ENCODE measurements at regions not wholly inside any gene's neighbourhood (a gene's known extent, or its start where the extent isn't known, plus 50 kb on each side); places are given as distances from the start of the nearest gene placed in this dataset.

GRCh38 chr1:116262207-116262994 is 110.6 kb upstream of the ATP1A1 start:
- Histone ChIP-seq H3K4me3 (replicated peaks; ENCODE audit: low read depth, low read length) (no peak overlapping the region), H3K27me3 (replicated peaks; ENCODE audit: control insufficient read depth, insufficient read depth, low read length) (no peaks in the 10 kb centered on the region), H3K36me3 (ENCODE audit: control insufficient read depth, insufficient read depth, low read length) (no peaks in the 10 kb centered on the region)
- no peak for DNase-seq (ENCODE audit: extremely low read depth, insufficient read length)
- TF ChIP-seq, protein P1, sequence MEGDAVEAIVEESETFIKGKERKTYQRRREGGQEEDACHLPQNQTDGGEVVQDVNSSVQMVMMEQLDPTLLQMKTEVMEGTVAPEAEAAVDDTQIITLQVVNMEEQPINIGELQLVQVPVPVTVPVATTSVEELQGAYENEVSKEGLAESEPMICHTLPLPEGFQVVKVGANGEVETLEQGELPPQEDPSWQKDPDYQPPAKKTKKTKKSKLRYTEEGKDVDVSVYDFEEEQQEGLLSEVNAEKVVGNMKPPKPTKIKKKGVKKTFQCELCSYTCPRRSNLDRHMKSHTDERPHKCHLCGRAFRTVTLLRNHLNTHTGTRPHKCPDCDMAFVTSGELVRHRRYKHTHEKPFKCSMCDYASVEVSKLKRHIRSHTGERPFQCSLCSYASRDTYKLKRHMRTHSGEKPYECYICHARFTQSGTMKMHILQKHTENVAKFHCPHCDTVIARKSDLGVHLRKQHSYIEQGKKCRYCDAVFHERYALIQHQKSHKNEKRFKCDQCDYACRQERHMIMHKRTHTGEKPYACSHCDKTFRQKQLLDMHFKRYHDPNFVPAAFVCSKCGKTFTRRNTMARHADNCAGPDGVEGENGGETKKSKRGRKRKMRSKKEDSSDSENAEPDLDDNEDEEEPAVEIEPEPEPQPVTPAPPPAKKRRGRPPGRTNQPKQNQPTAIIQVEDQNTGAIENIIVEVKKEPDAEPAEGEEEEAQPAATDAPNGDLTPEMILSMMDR (IDR thresholded peaks at IDR 0.05; ENCODE audit: insufficient read depth, low read length, poor library complexity, severe bottlenecking) = no peak

DNA sequence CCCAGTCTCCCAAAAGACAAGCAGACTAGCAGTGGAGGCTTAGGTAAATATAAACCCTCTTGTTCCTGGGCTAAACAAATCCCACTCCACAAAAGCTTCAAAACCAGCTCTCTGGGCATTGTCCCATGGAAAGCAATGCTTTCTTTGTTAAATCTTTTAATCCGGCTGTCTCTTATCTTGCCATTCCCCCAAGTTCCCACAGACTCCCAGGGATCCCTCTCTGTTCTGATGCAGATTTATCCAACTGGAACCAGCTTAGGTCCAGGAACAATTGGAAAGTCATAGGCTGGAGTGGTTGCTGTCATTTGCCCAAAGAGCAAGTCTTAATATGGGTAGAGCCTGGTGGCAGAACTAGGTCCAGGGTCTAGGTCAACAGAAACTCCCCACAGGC is 110.1 kb upstream of the ATP1A1 start:
- Histone ChIP-seq H3K4me3 (replicated peaks; ENCODE audit: low read depth, low read length) (no peak overlapping the region), H3K36me3 (ENCODE audit: control insufficient read depth, insufficient read depth, low read length) (no peaks in the 10 kb centered on the region), H3K27me3 (replicated peaks; ENCODE audit: control insufficient read depth, insufficient read depth, low read length) (no peaks in the 10 kb centered on the region)
- TF ChIP-seq, protein P1 (IDR thresholded peaks at IDR 0.05; ENCODE audit: insufficient read depth, low read length, poor library complexity, severe bottlenecking) = no peak
- DNase-seq (ENCODE audit: extremely low read depth, insufficient read length) = no peak

GRCh38 chr1:116265931-116266863 is 106.8 kb upstream of the ATP1A1 start:
- no peaks in the 10 kb centered on the region for H3K27me3 ChIP-seq (replicated peaks; ENCODE audit: control insufficient read depth, insufficient read depth, low read length)
- no peak overlapping the region for H3K4me3 ChIP-seq (replicated peaks; ENCODE audit: low read depth, low read length)
- TF ChIP-seq, protein P1 (IDR thresholded peaks at IDR 0.05; ENCODE audit: insufficient read depth, low read length, poor library complexity, severe bottlenecking) = no peak
- H3K36me3 ChIP-seq (ENCODE audit: control insufficient read depth, insufficient read depth, low read length) = no peaks in the 10 kb centered on the region
- DNase-seq (ENCODE audit: extremely low read depth, insufficient read length) = no peak

DNA sequence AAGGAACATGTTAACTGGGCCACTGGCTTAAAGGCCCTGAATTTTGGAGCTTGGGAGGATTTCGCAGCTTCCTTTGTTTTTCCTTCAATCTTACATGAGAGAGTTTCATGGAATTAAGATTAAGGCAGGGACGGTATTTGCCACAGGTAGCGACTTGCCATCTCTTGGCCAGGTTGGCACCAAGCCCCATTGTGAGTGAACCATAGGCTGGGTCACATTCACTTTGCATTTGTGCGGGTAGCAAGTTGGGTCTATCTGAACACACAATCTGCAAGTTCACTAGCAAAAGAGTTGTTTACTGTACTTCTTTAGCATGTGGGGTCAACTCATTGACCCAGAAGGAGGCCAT is 106.2 kb upstream of the ATP1A1 start:
- H3K4me3 ChIP-seq (replicated peaks; ENCODE audit: low read depth, low read length) = no peak overlapping the region
- H3K36me3 ChIP-seq (ENCODE audit: control insufficient read depth, insufficient read depth, low read length) = no peaks in the 10 kb centered on the region
- TF ChIP-seq, protein P1 (IDR thresholded peaks at IDR 0.05; ENCODE audit: insufficient read depth, low read length, poor library complexity, severe bottlenecking) = no peak
- H3K27me3 ChIP-seq (replicated peaks; ENCODE audit: control insufficient read depth, insufficient read depth, low read length) = no peaks in the 10 kb centered on the region
- DNase-seq (ENCODE audit: extremely low read depth, insufficient read length) = no peak

DNA sequence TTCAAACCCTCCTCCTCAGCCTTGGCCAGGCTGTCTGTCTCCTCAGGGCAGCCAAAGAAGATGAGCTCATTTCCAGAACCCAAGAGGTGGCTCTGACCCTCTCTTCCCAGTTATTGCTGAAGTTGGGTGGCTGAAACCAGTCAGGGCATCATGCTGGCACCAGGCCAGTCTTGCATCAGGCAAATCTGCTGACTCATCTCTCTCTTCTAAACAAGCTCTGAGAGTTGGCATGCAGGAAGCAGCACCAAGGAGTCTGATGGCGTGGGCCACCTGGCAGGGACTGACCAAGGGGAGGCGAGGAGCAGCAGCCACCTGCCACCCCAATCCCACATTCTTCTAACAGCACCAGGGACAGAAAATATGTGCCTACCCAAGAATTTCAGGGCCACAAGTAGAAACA is 104.8 kb upstream of the ATP1A1 start:
- no peaks in the 10 kb centered on the region for H3K27me3 ChIP-seq (replicated peaks; ENCODE audit: control insufficient read depth, insufficient read depth, low read length)
- H3K4me3 ChIP-seq (replicated peaks; ENCODE audit: low read depth, low read length) = no peak overlapping the region
- TF ChIP-seq, protein P1 (IDR thresholded peaks at IDR 0.05; ENCODE audit: insufficient read depth, low read length, poor library complexity, severe bottlenecking) = no peak
- DNase-seq (ENCODE audit: extremely low read depth, insufficient read length) = no peak
- no peaks in the 10 kb centered on the region for H3K36me3 ChIP-seq (ENCODE audit: control insufficient read depth, insufficient read depth, low read length)

All from GM06990 (cell line).